Chondrocyte (in vitro differentiated cells): ENCODE measurements at regions not wholly inside any gene's neighbourhood (a gene's known extent, or its start where the extent isn't known, plus 50 kb on each side); places are given as distances from the start of the nearest gene placed in this dataset.
A peak's percentile ranks its signal among the peaks of the same experiment; 100 is the strongest.

Experiments used
- DNase-seq: peaks from one replicate; pipeline ENCODE4 v3.0.0; 2021; ENCODE audit warnings: mixed read lengths, low spot score
- H3K27ac Mint-ChIP-seq: one replicate; pipeline ENCODE4 v1.8.0; 2021; ENCODE audit warnings: mild to moderate bottlenecking, moderate library complexity, mixed read lengths; ENCODE audit not compliant: unreplicated experiment
- H3K27me3 Mint-ChIP-seq: 2 replicates; pipeline ENCODE4 v1.8.0; 2021; ENCODE audit warnings: low read depth, mixed read lengths
- H3K36me3 Mint-ChIP-seq: 2 replicates; pipeline ENCODE4 v1.8.0; 2021; ENCODE audit warnings: low read depth, mixed read lengths
- H3K4me1 Mint-ChIP-seq: 2 replicates; pipeline ENCODE4 v1.8.0; 2021; ENCODE audit warnings: low read depth, mild to moderate bottlenecking, mixed read lengths
- H3K4me3 Mint-ChIP-seq: one replicate; pipeline ENCODE4 v1.8.0; 2021; ENCODE audit warnings: mild to moderate bottlenecking, moderate library complexity, mixed read lengths; ENCODE audit not compliant: unreplicated experiment
- H3K9me3 Mint-ChIP-seq: 2 replicates; pipeline ENCODE4 v1.8.0; 2021; ENCODE audit warnings: low read depth, mixed read lengths
- CTCF ChIP-seq: fragments of 200-600 bp; sonication (generic); IDR thresholded peaks from 2 replicates; pipeline ENCODE4 v1.5.0; 2021; ENCODE audit warnings: antibody characterized with exemption, mild to moderate bottlenecking, moderate library complexity

GRCh38 chr1:101506541-101507164, 269.8 kb downstream of the S1PR1 start:
- peak; percentile 84 for TF ChIP-seq CTCF
- Mint-ChIP-seq H3K27me3 (peaks cover 6% of the 10 kb centered on the region), H3K36me3 (no peaks in the 10 kb centered on the region), H3K9me3 (no peaks in the 10 kb centered on the region), H3K4me3 (no peak overlapping the region), H3K27ac (no peak overlapping the region), H3K4me1 (peaks cover 5% of the 10 kb centered on the region)
- DNase-seq, result no peak

- Mint-ChIP-seq H3K27ac (no peak overlapping the region), H3K27me3 (peaks cover 6% of the 10 kb centered on the region), H3K36me3 (no peaks in the 10 kb centered on the region), H3K9me3 (no peaks in the 10 kb centered on the region), H3K4me3 (no peak overlapping the region), H3K4me1 (peaks cover 5% of the 10 kb centered on the region)
- no peak for TF ChIP-seq CTCF
- DNase-seq, result no peak
Measured at GRCh38 chr1:101507547-101507971, 270.7 kb downstream of the S1PR1 start.

GRCh38 chr1:101508913-101509312, 272.1 kb downstream of the S1PR1 start:
- TF ChIP-seq CTCF, result no peak
- DNase-seq, result no peak
- Mint-ChIP-seq H3K4me1 (peaks cover 5% of the 10 kb centered on the region), H3K27me3 (peaks cover 6% of the 10 kb centered on the region), H3K9me3 (no peaks in the 10 kb centered on the region), H3K36me3 (no peaks in the 10 kb centered on the region), H3K4me3 (no peak overlapping the region), H3K27ac (no peak overlapping the region)

- no peak for DNase-seq
- Mint-ChIP-seq H3K27ac (no peak overlapping the region), H3K4me1 (peaks cover 5% of the 10 kb centered on the region), H3K36me3 (no peaks in the 10 kb centered on the region), H3K27me3 (peaks cover 6% of the 10 kb centered on the region), H3K4me3 (no peak overlapping the region), H3K9me3 (no peaks in the 10 kb centered on the region)
- no peak for TF ChIP-seq CTCF
Measured at GRCh38 chr1:101509370-101509769, 272.6 kb downstream of the S1PR1 start.

- Mint-ChIP-seq H3K27me3 (peaks cover 12% of the 10 kb centered on the region), H3K27ac (no peak overlapping the region), H3K36me3 (no peaks in the 10 kb centered on the region), H3K4me1 (peaks cover 5% of the 10 kb centered on the region), H3K4me3 (no peak overlapping the region), H3K9me3 (no peaks in the 10 kb centered on the region)
- DNase-seq, result no peak
- TF ChIP-seq CTCF, result no peak
Measured at GRCh38 chr1:101511202-101511891, 274.5 kb downstream of the S1PR1 start.
